Heart right ventricle (tissue), 16 donors: ENCODE measurements at regions not wholly inside any gene's neighbourhood (a gene's known extent, or its start where the extent isn't known, plus 50 kb on each side); places are given as distances from the start of the nearest gene placed in this dataset.

Experiments
- ATAC-seq, 8 donors: fragments of 200-7000 bp; cut with Tn5 transposase; one replicate each; pipeline ENCODE4 v1.9.1; 2020; ENCODE audit warnings: mild to moderate bottlenecking in 8 of 8, moderate library complexity in 8 of 8, moderate number of reproducible peaks in 1 of 8
- DNase-seq, 2 donors: peaks; one replicate each; pipeline ENCODE4 v3.0.0-alpha.2; 2020
- H3K27ac ChIP-seq, 10 donors: fragments of 200-600 bp; sonication (generic) in 2 of 10; one replicate each; pipeline versions ENCODE4 v1.5.0 to v1.8.0; 2020 to 2022; ENCODE audit warnings: mild to moderate bottlenecking in 3 of 10
- H3K27me3 ChIP-seq, 7 donors: fragments of 200-600 bp; one replicate each; pipeline ENCODE4 v1.8.0; 2021 to 2022; ENCODE audit warnings: mild to moderate bottlenecking in 2 of 7
- H3K36me3 ChIP-seq, 9 donors: fragments of 200-600 bp; sonication (generic) in 1 of 9; one replicate each; pipeline versions ENCODE4 v1.5.0 to v1.8.0; 2020 to 2022; ENCODE audit warnings: mild to moderate bottlenecking in 2 of 9
- H3K4me1 ChIP-seq, 9 donors: fragments of 200-600 bp; sonication (generic) in 1 of 9; one replicate each; pipeline versions ENCODE4 v1.5.0 to v1.8.0; 2020 to 2022; ENCODE audit warnings: mild to moderate bottlenecking in 4 of 9
- H3K4me3 ChIP-seq, 10 donors: fragments of 200-600 bp; sonication (generic) in 2 of 10; one replicate each; pipeline versions ENCODE4 v1.5.0 to v1.8.0; 2020 to 2022; ENCODE audit warnings: mild to moderate bottlenecking in 7 of 10, moderate library complexity in 2 of 10
- H3K9me3 ChIP-seq, 11 donors: fragments of 200-600 bp in 10 of 11; sonication (generic) in 2 of 11; one replicate each; pipeline versions ENCODE4 v1.5.0 to v1.8.0; 2013 to 2022; ENCODE audit warnings: mild to moderate bottlenecking in 2 of 11, control low read depth in 1 of 11, moderate library complexity in 1 of 11
- CTCF ChIP-seq, 9 donors: fragments of 200-600 bp; sonication (generic) in 2 of 9; IDR thresholded peaks; one replicate each; pipeline versions ENCODE4 v1.5.0 to v1.8.0; 2021 to 2022; ENCODE audit warnings: antibody characterized with exemption in 9 of 9, mild to moderate bottlenecking in 5 of 9, moderate library complexity in 1 of 9
- WGBS, 2 donors: extraction: QIAGEN DNeasy Blood & Tissue Kit; methylation state at CpG; one replicate each; pipeline ENCODE4 v1.1.7; 2013; ENCODE audit warnings: inconsistent platforms in 1 of 2; 5-methylcytosine and 5-hydroxymethylcytosine counted together
- intact Hi-C, 10 donors: fragments of 100-400 bp; cut with DNase I; formaldehyde crosslinking; loops; one replicate each; pipeline versions ENCODE4 v1.11.1 to v1.14.2; 2022
- donor health status: Arrhythmogenic right ventricular cardiomyopathy.
- donor health status: ischemic (EF 13 %, LVEDD 7.1; RV severe dilation, severe dysfunction).
- donor health status: healthy with polysubstance abuse.
- donor health status: DM: no; HTN: yes; CAD: no.
- donor health status: DM: no; HTN: no; CAD: no.
- donor health status: ischemic (EF 25% LVEDD 6.9; RV normal size, moderate dysfunction).
- donor health status: ischemic (EF 25% LVEDD 5.7; RV mildly dilated, moderate dysfunction).
- donor health status: healthy.
- donor health status: DM: yes; HTN: yes; CAD: no.
- donor health status: Ischemic cardiomyopathy.
- donor health status: ischemic (EF 35%, LVEDD 5.7; RV mildly dilated, moderate dysfunction).
- donor health status: nonischemic (EF 11% LVEDD 7.7; RV severe dilation, severe dysfunction).
- donor health status: DM: yes; HTN: yes; CAD: no.
- donor health status: PGD.
- donor health status: ischemic (EF 29% LVEDD 5.4; RV normal size, mild dysfunction).
- donor health status: nonischemic (EF 23%, LVEDD 6.1; RV moderate dilation, normal function).

DNA sequence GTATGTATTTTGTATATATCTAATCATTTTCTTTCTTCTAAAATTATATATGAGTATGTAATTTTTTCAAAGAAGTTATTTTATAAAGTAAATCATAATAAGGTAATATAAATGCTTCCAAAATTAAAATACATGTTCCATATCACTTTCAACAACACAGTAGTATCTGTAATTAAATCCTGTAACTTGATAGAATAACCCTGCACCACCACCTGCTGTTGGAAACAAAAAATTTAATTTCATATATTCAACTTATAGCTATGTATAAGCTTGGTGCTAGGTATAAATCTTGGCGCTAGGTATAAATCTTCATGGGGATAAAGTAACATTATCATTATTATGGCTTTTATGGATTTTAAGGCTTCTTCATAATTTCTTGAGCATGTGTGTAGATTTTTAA, 149.7 kb upstream of the DCN start:
- Histone ChIP-seq H3K27me3 (no peaks in the 10 kb centered on the region), H3K4me3 (no peak overlapping the region), H3K27ac (no peak overlapping the region), H3K9me3 (no peaks in the 10 kb centered on the region), H3K4me1 (no peaks in the 10 kb centered on the region), H3K36me3 (no peaks in the 10 kb centered on the region)
- ATAC-seq (no peak), DNase-seq (no peak)
- TF ChIP-seq CTCF (IDR thresholded peaks at IDR 0.05) = peak in 5 of 9 donors; percentile 9 to 40 (median 35)
- intact Hi-C loops = loop anchor here in 2 of 10 donors (5.0 kb wide), 1 partner anchor 355 kb away; no protein-coding TSS in a partner anchor
- WGBS, 2 donors = 94 to 100% methylated on average over 1 of the region's 1 CpG

DNA sequence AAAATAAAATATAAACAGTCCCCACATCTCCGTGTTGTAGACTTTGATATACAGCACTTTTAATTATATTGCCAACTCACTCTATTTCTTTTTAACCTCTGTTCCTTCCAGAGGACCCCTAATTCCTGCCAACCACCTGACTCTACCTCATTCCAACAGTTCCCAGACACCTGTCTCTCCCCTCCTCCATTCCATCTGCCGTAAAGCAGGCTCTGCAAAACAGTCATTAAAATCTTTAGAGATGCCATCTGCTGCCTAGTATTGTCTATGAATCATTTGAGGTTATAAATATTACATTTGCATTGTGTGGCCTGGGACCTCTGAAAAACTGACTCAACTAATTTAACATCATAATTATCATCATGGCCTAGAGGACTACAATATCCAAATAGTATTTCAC, 148.8 kb upstream of the DCN start:
- no peak overlapping the region for H3K27ac ChIP-seq
- intact Hi-C loops = loop anchor here in 3 of 10 donors (2.0 to 5.0 kb wide), 2 partner anchors 353 to 354 kb away; no protein-coding TSS in a partner anchor
- no peak overlapping the region for H3K4me3 ChIP-seq
- peaks cover 0 to under 1% (median 0%) of the 10 kb centered on the region in 9 donors for H3K4me1 ChIP-seq
- no peaks in the 10 kb centered on the region for H3K9me3 ChIP-seq
- no peaks in the 10 kb centered on the region for H3K36me3 ChIP-seq
- ATAC-seq (no peak), DNase-seq (no peak)
- H3K27me3 ChIP-seq = no peaks in the 10 kb centered on the region
- 74 to 81% methylated on average over 2 of the region's 2 CpGs for WGBS, 2 donors
- TF ChIP-seq CTCF (IDR thresholded peaks at IDR 0.05) = no peak

- ATAC-seq = no peak
- intact Hi-C loops = loop anchor here in 7 of 10 donors (5.0 to 10.0 kb wide), 6 partner anchors 51 to 354 kb away; partner anchors contain the start of gene DCN (in 2 of the 7)
- no peaks in the 10 kb centered on the region for H3K36me3 ChIP-seq
- peak overlapping the region in 4 of 10 donors; percentile 63 to 73 (median 64) for H3K27ac ChIP-seq
- H3K4me1 ChIP-seq = peaks cover 0 to 6% (median 0%) of the 10 kb centered on the region in 9 donors
- H3K9me3 ChIP-seq = no peaks in the 10 kb centered on the region
- H3K27me3 ChIP-seq = no peaks in the 10 kb centered on the region
- no peak for TF ChIP-seq CTCF (IDR thresholded peaks at IDR 0.05)
- no peak overlapping the region for H3K4me3 ChIP-seq
- DNase-seq = no peak
- WGBS, 2 donors = 88 to 94% methylated on average over 3 of the region's 3 CpGs
Observed at GRCh38 chr12:91328451-91328850, 145.8 kb upstream of the DCN start.

GRCh38 chr12:91327889-91328288, 145.3 kb upstream of the DCN start:
- DNase-seq (no peak), ATAC-seq (no peak)
- no peaks in the 10 kb centered on the region for H3K27me3 ChIP-seq
- H3K27ac ChIP-seq = peak overlapping the region in 7 of 10 donors; percentile 19 to 73 (median 63)
- no peaks in the 10 kb centered on the region for H3K9me3 ChIP-seq
- 67 to 73% methylated on average over 3 of the region's 3 CpGs for WGBS, 2 donors
- H3K4me1 ChIP-seq = peaks cover 0 to 6% (median 0%) of the 10 kb centered on the region in 9 donors
- H3K36me3 ChIP-seq = no peaks in the 10 kb centered on the region
- intact Hi-C loops = loop anchor here in 8 of 10 donors (2.0 to 10.0 kb wide), 7 partner anchors 51 to 353 kb away; partner anchors contain the start of gene DCN (in 2 of the 8)
- H3K4me3 ChIP-seq = no peak overlapping the region
- TF ChIP-seq CTCF (IDR thresholded peaks at IDR 0.05) = no peak
